Activated T-cell treated with anti-CD3 and anti-CD28 coated beads, Interleukin-2, amount 50 U/mL, for 48 hours (primary cell): ENCODE measurements at regions not wholly inside any gene's neighbourhood (a gene's known extent, or its start where the extent isn't known, plus 50 kb on each side); places are given as distances from the start of the nearest gene placed in this dataset.

Experiments used
- DNase-seq, 2 experiments: peaks; one replicate each; pipeline ENCODE4 v3.0.0-alpha.2; 2020

GRCh38 chr20:60658681-60659080 lies 593.4 kb upstream of the CDH4 start:
- DNase-seq, result no peak

DNA sequence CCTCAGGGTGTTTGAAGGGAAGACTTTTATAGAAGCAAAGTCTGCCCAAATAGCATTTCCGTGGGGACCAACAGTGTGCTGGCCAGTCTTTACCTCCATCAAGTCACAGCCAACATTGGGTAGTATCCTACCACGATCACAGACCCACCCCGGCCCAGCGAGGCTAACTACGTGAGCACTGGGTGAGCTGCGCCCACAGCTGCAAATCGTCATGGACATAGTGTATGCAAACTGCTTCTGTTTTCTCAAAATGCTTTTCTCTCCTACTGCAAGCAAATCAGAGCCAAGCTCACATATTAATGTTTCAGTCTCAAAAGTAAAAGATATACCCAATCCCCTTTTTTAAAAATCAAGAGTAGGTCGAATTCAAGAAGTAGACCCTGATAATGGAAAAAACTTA lies 592.8 kb upstream of the CDH4 start:
- no peak for DNase-seq

GRCh38 chr20:60662307-60662706 lies 589.8 kb upstream of the CDH4 start:
- no peak for DNase-seq

DNA sequence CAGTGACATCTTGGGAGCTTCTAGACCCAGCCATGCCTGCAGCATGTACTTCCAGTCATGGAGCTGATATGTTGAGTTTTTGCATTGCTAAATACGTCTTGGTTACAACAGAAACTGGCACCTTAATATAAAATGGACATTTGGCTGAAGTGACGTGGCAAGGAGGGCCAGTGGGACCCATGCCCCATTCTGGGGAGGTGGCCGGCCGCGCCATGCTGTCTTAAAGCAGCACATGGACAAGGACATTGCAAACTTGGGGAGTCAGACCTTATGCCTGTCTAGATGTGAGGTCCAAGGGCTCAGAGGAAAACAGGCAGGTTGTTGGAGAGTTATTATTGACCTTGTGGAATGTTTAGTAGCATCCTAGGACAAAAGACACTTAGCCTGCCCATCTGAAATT lies 588.0 kb upstream of the CDH4 start:
- no peak for DNase-seq

GRCh38 chr20:60667641-60668040 lies 584.4 kb upstream of the CDH4 start:
- DNase-seq, result no peak

GRCh38 chr20:60669211-60669610 lies 582.9 kb upstream of the CDH4 start:
- DNase-seq, result no peak

DNA sequence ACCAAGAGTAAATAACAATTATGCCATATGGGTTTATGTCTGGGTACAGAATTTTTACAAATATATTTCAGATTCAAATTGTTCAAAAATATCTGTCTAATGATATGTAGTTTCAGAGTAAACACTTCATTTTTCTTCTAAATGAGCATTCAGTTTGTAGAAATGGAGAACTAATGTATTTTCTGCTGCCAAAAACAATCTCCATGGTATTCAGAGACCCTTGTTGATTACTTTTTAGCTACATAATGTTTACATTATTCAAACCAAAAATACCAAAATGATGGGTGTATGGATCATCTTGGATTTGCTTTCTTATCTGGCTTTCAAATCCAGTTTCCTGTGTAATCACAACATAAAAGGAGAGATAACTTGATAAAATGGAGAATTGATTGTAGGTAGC lies 576.0 kb upstream of the CDH4 start:
- no peak for DNase-seq

- no peak for DNase-seq
Measured at GRCh38 chr20:60677819-60678218, 574.2 kb upstream of the CDH4 start.

DNA sequence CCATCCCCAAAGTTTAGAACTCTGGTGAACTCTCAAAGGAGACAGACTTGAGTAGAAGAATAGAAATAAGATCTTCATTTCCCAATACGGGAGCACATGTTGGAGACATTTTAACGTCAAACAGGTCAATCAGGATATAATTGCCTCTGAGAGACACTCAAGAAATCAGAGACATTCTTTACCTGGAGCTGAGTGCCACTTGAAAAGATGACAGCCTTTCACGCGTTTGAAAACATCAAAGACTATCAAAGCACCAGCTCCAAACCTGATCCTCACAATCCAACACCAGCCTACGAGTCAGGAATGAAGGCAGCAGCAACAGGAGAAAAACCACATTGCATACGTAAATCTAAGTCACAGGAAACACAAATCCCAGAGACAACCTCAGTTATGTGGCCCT lies 571.5 kb upstream of the CDH4 start:
- DNase-seq, result no peak

DNA sequence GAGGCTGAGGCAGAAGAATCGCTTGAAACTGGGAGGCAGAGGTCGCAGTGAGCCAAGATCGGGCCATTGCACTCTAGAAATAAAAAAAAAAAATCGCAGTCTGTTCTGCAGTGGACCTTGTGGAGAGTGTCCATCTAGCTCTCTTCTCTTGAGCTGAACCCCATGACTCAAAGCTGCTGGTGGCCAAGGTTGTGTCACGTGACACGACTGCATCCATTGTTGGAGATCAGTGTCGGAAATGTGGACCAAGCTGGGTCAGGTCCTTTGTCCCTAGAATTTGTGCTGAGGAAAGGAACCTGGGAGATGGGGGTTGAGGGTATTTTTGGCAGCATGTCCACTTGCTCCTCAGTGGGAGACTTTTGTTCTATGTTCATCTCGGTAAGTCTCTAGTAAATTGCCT lies 564.8 kb upstream of the CDH4 start:
- no peak for DNase-seq

- DNase-seq, result no peak
Measured at GRCh38 chr20:60690771-60691170, 561.3 kb upstream of the CDH4 start.

GRCh38 chr20:60691966-60692615 lies 560.0 kb upstream of the CDH4 start:
- no peak for DNase-seq

GRCh38 chr20:60693496-60694133 lies 558.4 kb upstream of the CDH4 start:
- no peak for DNase-seq

DNA sequence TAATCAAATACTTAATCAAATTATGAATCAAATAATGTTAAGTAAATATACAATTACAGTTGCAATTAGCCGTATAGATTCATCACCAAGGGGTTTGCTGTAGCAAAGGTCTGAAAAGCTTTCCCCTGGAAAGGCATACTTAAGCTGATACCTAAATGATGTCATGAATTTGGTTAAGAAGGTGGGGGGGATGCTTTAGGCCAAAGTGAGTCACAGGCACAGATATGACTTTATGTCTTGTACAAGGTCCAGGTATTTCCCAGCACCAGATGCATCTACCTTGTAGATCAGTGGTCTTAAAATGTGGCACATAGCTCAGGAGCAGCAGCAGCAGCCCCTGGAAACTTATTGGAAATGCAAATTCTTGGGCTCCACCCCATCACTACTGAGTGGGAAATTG lies 557.3 kb upstream of the CDH4 start:
- DNase-seq, result no peak

GRCh38 chr20:60695226-60696000 lies 556.6 kb upstream of the CDH4 start:
- peak; percentile 28 to 53 for DNase-seq

DNA sequence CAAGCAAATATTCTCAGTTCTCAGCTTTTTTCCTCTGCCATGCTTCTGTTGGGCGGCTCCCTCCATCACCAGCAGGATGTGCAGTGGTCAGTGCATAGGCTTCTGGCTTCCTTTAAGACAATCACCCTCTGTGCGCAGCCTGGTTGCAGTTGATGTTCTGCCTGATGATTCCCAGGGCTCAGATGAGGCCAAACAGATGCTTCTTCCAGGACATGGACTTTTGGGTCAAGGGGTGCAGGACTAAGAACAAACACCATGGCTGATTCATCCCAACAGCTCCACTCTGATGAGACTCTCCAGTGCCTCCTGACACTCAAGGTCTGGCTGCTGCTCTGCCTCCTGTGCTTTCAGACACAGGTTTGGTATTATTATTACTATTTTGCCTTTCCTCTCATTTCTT lies 554.8 kb upstream of the CDH4 start:
- no peak for DNase-seq

GRCh38 chr20:60700728-60701127 lies 551.3 kb upstream of the CDH4 start:
- no peak for DNase-seq

- DNase-seq, result no peak
Measured at GRCh38 chr20:60704147-60704546, 547.9 kb upstream of the CDH4 start.

DNA sequence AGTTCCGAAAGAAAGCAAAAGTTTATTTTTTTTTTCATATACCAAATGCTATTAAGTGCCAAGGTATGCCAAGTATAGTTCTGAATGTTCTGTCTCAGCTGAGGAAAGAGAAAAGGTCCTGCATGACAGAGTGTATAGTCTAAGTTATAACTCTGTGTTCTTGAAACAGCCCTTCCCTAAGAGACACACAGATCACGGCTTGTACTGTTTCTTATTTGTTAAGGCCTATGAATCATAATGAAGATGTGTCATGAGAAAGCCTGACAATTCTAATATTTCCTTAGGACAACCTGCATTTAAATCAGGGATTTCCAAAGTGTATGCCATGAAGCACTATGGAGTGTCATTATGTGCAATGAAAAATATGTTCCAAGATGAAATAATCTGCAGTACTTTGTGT lies 538.7 kb upstream of the CDH4 start:
- no peak for DNase-seq

DNA sequence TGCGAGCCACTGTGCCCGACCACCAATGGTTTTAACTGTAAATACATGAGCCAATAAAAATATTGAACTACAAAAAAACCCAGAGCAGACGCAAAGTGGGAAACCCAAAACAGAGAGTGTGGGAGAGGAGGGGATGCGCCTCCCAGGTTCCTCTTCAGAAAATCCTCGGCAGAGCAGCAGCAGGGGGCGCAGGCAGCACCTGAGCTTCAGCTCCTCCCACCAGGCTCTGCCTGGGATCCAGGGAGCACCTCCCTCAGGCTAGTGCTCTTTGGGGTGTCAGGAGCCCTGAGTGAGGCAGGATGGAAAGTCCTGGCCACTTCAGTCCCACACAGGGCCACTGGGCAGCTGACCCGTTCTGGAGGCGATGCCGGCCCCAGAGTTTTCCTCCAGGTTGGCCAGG lies 536.9 kb upstream of the CDH4 start:
- no peak for DNase-seq

DNA sequence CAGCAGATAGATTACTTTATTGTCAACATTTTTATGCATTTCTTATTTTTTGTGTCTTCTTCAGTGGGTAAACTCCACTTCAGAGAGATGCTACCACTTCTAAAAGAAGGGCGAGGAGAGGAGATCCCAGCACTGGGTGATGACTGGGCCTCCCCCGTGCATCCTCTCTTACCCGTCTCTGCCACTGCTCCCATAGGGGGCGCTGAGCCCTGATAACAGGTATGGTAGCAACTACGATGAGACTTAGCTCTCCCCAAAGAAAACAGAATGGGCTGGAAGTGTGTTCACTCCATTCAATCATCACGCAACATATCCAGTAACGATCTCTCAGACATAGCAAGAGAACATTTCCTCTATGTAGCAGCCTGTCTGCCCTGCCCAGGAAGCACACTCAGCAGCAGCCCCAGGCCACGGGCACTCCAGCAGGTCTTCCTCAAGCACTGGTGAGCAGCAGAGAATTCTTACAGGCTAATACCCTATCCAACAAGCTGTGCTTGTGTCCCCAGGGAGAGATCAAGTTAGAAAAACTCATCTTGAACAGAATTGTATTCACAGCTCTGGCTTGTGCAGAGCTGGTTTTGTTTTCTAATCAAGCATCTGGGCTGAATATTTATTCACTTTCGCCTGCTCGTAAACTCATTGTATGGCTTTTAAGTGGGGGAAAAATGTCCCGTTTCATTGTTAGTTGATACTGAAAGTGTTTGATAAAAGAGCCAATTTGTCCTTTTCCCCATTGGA lies 533.1 kb upstream of the CDH4 start:
- no peak for DNase-seq

- no peak for DNase-seq
Measured at GRCh38 chr20:60725311-60725906, 526.7 kb upstream of the CDH4 start.

- no peak for DNase-seq
Measured at GRCh38 chr20:60727425-60727824, 524.6 kb upstream of the CDH4 start.
